SK-N-SH (cell line): ENCODE measurements at regions not wholly inside any gene's neighbourhood (a gene's known extent, or its start where the extent isn't known, plus 50 kb on each side); places are given as distances from the start of the nearest gene placed in this dataset.

ENCODE experiments used
- CTCF ChIA-PET: fragments of 300-600, 350-600 bp; formaldehyde crosslinking; extraction: SDS; loops from one replicate; lab custom pipeline; 2021; lab: Yijun Ruan, JAX
- POLR2A ChIA-PET: fragments of 350-600 bp; sonication (Branson Sonifier 250); formaldehyde crosslinking; extraction: SDS; loops from one replicate; lab custom pipeline; 2020; ENCODE audit warnings: antibody characterized with exemption, inconsistent platforms; lab: Yijun Ruan, JAX
- DNase-seq: peaks from one replicate; pipeline ENCODE4 v3.0.0; 2012
- H2AFZ ChIP-seq: fragments of 200-600 bp; sonication (generic); 2 replicates; pipeline ENCODE4 v1.8.1; 2016; ENCODE audit warnings: antibody characterized with exemption, mild to moderate bottlenecking, low read depth
- H3F3A ChIP-seq: fragments of 200-600 bp; sonication (generic); replicated peaks from 2 replicates; pipeline ENCODE3; 2016; ENCODE audit warnings: antibody characterized with exemption, mild to moderate bottlenecking; ENCODE audit not compliant: insufficient read depth
- H3K27ac ChIP-seq, 2 experiments: fragments of 200-500 bp in 1 of 2; fragments of 200-600 bp in 1 of 2; sonication (Bioruptor generic) in 1 of 2; sonication (generic), shearing (Covaris generic) in 1 of 2; 2 replicates each; pipeline versions ENCODE4 v1.5.1 to v1.6.1; 2014 to 2016; ENCODE audit warnings: low read depth in 2 of 2, inconsistent platforms in 1 of 2, low read length in 1 of 2, mild to moderate bottlenecking in 1 of 2, mixed read lengths in 1 of 2
- H3K27me3 ChIP-seq: fragments of 200-600 bp; sonication (generic), shearing (Covaris generic); 2 replicates; pipeline ENCODE4 v1.6.1; 2016; ENCODE audit warnings: mixed run types; ENCODE audit not compliant: insufficient read depth
- H3K36me3 ChIP-seq, 2 experiments: fragments of 200-500 bp in 1 of 2; fragments of 200-600 bp in 1 of 2; sonication (Bioruptor generic) in 1 of 2; sonication (generic) in 1 of 2; replicated peaks in 1 of 2; 2 replicates each; pipeline versions ENCODE3 to v1.5.1; 2014 to 2016; ENCODE audit warnings: low read length in 1 of 2, mild to moderate bottlenecking in 1 of 2; ENCODE audit not compliant: insufficient read depth in 2 of 2, control insufficient read depth in 1 of 2
- H3K4me1 ChIP-seq, 2 experiments: fragments of 200-500 bp in 1 of 2; fragments of 200-600 bp in 1 of 2; sonication (Bioruptor generic) in 1 of 2; sonication (generic), shearing (Covaris generic) in 1 of 2; 2 replicates each; pipeline versions ENCODE4 v1.5.1 to v1.6.1; 2014 to 2016; ENCODE audit warnings: low read depth in 1 of 2, low read length in 1 of 2, mixed run types in 1 of 2; ENCODE audit not compliant: insufficient read depth in 2 of 2, control insufficient read depth in 1 of 2
- H3K4me2 ChIP-seq: fragments of 200-600 bp; sonication (generic), shearing (Covaris generic); 2 replicates; pipeline ENCODE4 v1.6.1; 2017; ENCODE audit warnings: mixed run types
- H3K4me3 ChIP-seq, 2 experiments: fragments of 200-500 bp in 1 of 2; fragments of 200-600 bp in 1 of 2; sonication (Bioruptor generic) in 1 of 2; sonication (generic), shearing (Covaris generic) in 1 of 2; 2 replicates each; pipeline versions ENCODE4 v1.5.1 to v1.8.1; 2014 to 2016; ENCODE audit warnings: low read depth in 2 of 2, inconsistent platforms in 1 of 2, low read length in 1 of 2, mild to moderate bottlenecking in 1 of 2, mixed read lengths in 1 of 2, moderate library complexity in 1 of 2
- H3K79me2 ChIP-seq: fragments of 200-600 bp; sonication (generic); 2 replicates; pipeline ENCODE4 v1.8.1; 2017; ENCODE audit warnings: mild to moderate bottlenecking; ENCODE audit not compliant: insufficient read depth
- H3K9ac ChIP-seq: fragments of 200-600 bp; sonication (generic); 2 replicates; pipeline ENCODE4 v1.6.1; 2017; ENCODE audit warnings: mixed run types
- H3K9me2 ChIP-seq: fragments of 200-600 bp; sonication (generic); 2 replicates; pipeline ENCODE4 v1.6.1; 2017; ENCODE audit warnings: mixed run types
- H3K9me3 ChIP-seq: fragments of 200-600 bp; sonication (generic); 2 replicates; pipeline ENCODE4 v1.6.1; 2017; ENCODE audit warnings: mixed run types, mild to moderate bottlenecking, moderate library complexity
- H4K20me1 ChIP-seq: fragments of 200-600 bp; sonication (generic); 2 replicates; pipeline ENCODE4 v1.6.1; 2017; ENCODE audit warnings: mild to moderate bottlenecking, mixed run types; ENCODE audit not compliant: insufficient read depth
- CHD2 ChIP-seq: fragments of 150-350 bp; IDR thresholded peaks from 2 replicates; pipeline ENCODE4 v1.6.1; 2018; ENCODE audit warnings: low read length; ENCODE audit not compliant: partially characterized antibody
- ELF1 ChIP-seq: IDR thresholded peaks from 2 replicates; pipeline ENCODE4 v1.4.0; 2012
- FOXM1 ChIP-seq: IDR thresholded peaks from 2 replicates; pipeline ENCODE4 v1.4.0; 2012; ENCODE audit warnings: low read depth, mild to moderate bottlenecking
- GATA2 ChIP-seq: sonication (generic); formaldehyde crosslinking; IDR thresholded peaks from 2 replicates; pipeline ENCODE4 v1.5.0; 2020; ENCODE audit warnings: mild to moderate bottlenecking, missing genetic modification reagents
- JUND ChIP-seq: IDR thresholded peaks from 2 replicates; pipeline ENCODE4 v1.4.0; 2012
- MXI1 ChIP-seq: IDR thresholded peaks from 2 replicates; pipeline ENCODE4 v1.6.1; 2012; ENCODE audit warnings: mild to moderate bottlenecking, low read depth, low read length, improper control_type of control experiment
- NFIC ChIP-seq: IDR thresholded peaks from 2 replicates; pipeline ENCODE4 v1.4.0; 2012; ENCODE audit warnings: borderline replicate concordance
- NRF1 ChIP-seq: IDR thresholded peaks from 2 replicates; pipeline ENCODE4 v1.6.1; 2012; ENCODE audit warnings: low read depth, mild to moderate bottlenecking, low read length
- POLR2AphosphoS5 ChIP-seq: IDR thresholded peaks from 2 replicates; pipeline ENCODE4 v1.6.1; 2012; ENCODE audit warnings: low read depth, low read length
- RAD21 ChIP-seq: IDR thresholded peaks from 2 replicates; pipeline ENCODE4 v1.6.1; 2012; ENCODE audit warnings: mild to moderate bottlenecking, low read length
- SIN3A ChIP-seq: IDR thresholded peaks from 2 replicates; pipeline ENCODE4 v1.6.1; 2012; ENCODE audit warnings: low read depth, mild to moderate bottlenecking, low read length, moderate library complexity, borderline replicate concordance
- TAF1 ChIP-seq: IDR thresholded peaks from 2 replicates; pipeline ENCODE4 v1.6.1; 2012; ENCODE audit warnings: low read depth, mild to moderate bottlenecking, low read length, moderate library complexity, borderline replicate concordance
- TEAD4 ChIP-seq: IDR thresholded peaks from 2 replicates; pipeline ENCODE4 v1.4.0; 2012; ENCODE audit warnings: mild to moderate bottlenecking, borderline replicate concordance; ENCODE audit not compliant: insufficient read depth
- YY1 ChIP-seq: IDR thresholded peaks from 2 replicates; pipeline ENCODE4 v1.4.0; 2012; ENCODE audit warnings: low read depth, mild to moderate bottlenecking
- WGBS: methylation state at CpG from one replicate; pipeline ENCODE4 v1.1.6; 2017; ENCODE audit warnings: low lambda C conversion rate; 5-methylcytosine and 5-hydroxymethylcytosine counted together
- TF ChIP-seq, protein P1 (sequence below): IDR thresholded peaks from 2 replicates; pipeline ENCODE4; 2012
- TF ChIP-seq, protein P2 (sequence below): fragments of 150-350 bp; IDR thresholded peaks from 2 replicates; pipeline ENCODE4 v1.6.1; 2016; ENCODE audit warnings: mild to moderate bottlenecking, low read depth, low read length
- TF ChIP-seq, protein P3 (sequence below): IDR thresholded peaks from 2 replicates; pipeline ENCODE4 v1.4.0; 2012; ENCODE audit warnings: low read depth, borderline replicate concordance
- TF ChIP-seq, protein P4 (sequence below): fragments of 200-600 bp; sonication (generic); IDR thresholded peaks from 2 replicates; pipeline ENCODE4 v1.6.1; 2017; ENCODE audit warnings: antibody characterized with exemption, mild to moderate bottlenecking, moderate library complexity
- TF ChIP-seq, protein P5 (sequence below): IDR thresholded peaks from 2 replicates; pipeline ENCODE4 v1.6.1; 2012; ENCODE audit warnings: mild to moderate bottlenecking, low read depth, low read length, moderate library complexity

DNA sequence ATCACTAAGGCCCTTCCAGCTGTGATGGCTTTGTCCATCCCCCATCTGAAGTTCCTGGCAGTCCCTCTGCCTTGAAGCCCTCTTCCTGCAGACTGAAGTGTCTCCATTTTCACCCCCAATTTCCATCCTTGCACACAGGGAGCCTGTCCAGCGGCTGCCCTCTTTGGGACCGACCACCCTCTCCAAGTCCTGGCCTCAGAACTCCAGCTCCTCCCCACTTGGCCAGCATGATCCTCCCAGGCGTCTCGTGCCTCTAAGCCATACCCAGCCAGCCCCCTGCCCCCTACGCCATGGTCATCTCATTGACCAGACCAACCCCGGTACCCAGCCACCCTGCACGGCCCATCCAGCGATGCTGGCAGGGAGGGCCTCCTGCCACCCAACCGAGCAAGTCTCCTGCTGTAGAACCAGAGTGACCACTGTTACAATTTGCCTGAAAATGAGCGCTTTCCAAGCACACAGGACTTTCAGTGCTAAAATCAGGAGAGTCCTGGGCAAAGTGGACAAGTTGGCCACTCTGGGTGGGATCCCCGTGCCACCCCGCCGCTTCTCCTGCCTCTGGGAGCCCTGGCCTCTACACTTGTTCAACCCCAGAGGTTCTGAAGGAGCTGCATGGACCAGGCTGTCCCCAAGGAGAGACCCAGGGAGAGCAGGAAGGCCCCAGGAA is 362.0 kb downstream of the SEC14L1 start:
- TF ChIP-seq, protein P1, sequence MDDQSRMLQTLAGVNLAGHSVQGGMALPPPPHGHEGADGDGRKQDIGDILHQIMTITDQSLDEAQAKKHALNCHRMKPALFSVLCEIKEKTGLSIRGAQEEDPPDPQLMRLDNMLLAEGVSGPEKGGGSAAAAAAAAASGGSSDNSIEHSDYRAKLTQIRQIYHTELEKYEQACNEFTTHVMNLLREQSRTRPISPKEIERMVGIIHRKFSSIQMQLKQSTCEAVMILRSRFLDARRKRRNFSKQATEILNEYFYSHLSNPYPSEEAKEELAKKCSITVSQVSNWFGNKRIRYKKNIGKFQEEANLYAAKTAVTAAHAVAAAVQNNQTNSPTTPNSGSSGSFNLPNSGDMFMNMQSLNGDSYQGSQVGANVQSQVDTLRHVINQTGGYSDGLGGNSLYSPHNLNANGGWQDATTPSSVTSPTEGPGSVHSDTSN = no peak
- TF ChIP-seq YY1 (no peak), POLR2AphosphoS5 (no peak), GATA2 (CRISPR knock-in tag) (no peak), CHD2 (no peak), NRF1 (no peak), ELF1 (no peak), SIN3A (no peak), RAD21 (no peak), FOXM1 (no peak), JUND (no peak), NFIC (no peak), MXI1 (no peak), TEAD4 (no peak), TAF1 (no peak)
- TF ChIP-seq, protein P2, sequence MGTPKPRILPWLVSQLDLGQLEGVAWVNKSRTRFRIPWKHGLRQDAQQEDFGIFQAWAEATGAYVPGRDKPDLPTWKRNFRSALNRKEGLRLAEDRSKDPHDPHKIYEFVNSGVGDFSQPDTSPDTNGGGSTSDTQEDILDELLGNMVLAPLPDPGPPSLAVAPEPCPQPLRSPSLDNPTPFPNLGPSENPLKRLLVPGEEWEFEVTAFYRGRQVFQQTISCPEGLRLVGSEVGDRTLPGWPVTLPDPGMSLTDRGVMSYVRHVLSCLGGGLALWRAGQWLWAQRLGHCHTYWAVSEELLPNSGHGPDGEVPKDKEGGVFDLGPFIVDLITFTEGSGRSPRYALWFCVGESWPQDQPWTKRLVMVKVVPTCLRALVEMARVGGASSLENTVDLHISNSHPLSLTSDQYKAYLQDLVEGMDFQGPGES = no peak
- TF ChIP-seq, protein P3, sequence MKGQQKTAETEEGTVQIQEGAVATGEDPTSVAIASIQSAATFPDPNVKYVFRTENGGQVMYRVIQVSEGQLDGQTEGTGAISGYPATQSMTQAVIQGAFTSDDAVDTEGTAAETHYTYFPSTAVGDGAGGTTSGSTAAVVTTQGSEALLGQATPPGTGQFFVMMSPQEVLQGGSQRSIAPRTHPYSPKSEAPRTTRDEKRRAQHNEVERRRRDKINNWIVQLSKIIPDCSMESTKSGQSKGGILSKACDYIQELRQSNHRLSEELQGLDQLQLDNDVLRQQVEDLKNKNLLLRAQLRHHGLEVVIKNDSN = no peak
- TF ChIP-seq, protein P4, sequence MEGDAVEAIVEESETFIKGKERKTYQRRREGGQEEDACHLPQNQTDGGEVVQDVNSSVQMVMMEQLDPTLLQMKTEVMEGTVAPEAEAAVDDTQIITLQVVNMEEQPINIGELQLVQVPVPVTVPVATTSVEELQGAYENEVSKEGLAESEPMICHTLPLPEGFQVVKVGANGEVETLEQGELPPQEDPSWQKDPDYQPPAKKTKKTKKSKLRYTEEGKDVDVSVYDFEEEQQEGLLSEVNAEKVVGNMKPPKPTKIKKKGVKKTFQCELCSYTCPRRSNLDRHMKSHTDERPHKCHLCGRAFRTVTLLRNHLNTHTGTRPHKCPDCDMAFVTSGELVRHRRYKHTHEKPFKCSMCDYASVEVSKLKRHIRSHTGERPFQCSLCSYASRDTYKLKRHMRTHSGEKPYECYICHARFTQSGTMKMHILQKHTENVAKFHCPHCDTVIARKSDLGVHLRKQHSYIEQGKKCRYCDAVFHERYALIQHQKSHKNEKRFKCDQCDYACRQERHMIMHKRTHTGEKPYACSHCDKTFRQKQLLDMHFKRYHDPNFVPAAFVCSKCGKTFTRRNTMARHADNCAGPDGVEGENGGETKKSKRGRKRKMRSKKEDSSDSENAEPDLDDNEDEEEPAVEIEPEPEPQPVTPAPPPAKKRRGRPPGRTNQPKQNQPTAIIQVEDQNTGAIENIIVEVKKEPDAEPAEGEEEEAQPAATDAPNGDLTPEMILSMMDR = no peak
- TF ChIP-seq, protein P5, sequence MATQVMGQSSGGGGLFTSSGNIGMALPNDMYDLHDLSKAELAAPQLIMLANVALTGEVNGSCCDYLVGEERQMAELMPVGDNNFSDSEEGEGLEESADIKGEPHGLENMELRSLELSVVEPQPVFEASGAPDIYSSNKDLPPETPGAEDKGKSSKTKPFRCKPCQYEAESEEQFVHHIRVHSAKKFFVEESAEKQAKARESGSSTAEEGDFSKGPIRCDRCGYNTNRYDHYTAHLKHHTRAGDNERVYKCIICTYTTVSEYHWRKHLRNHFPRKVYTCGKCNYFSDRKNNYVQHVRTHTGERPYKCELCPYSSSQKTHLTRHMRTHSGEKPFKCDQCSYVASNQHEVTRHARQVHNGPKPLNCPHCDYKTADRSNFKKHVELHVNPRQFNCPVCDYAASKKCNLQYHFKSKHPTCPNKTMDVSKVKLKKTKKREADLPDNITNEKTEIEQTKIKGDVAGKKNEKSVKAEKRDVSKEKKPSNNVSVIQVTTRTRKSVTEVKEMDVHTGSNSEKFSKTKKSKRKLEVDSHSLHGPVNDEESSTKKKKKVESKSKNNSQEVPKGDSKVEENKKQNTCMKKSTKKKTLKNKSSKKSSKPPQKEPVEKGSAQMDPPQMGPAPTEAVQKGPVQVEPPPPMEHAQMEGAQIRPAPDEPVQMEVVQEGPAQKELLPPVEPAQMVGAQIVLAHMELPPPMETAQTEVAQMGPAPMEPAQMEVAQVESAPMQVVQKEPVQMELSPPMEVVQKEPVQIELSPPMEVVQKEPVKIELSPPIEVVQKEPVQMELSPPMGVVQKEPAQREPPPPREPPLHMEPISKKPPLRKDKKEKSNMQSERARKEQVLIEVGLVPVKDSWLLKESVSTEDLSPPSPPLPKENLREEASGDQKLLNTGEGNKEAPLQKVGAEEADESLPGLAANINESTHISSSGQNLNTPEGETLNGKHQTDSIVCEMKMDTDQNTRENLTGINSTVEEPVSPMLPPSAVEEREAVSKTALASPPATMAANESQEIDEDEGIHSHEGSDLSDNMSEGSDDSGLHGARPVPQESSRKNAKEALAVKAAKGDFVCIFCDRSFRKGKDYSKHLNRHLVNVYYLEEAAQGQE = no peak
- Histone ChIP-seq H2AFZ (no peak overlapping the region), H3K4me1 (peaks cover 0 to 9% of the 10 kb centered on the region in 2 experiments; a peak in 1 of 4 replicates), H4K20me1 (no peaks in the 10 kb centered on the region), H3K9ac (no peak overlapping the region), H3F3A (peaks cover 5% of the 10 kb centered on the region), H3K27me3 (no peaks in the 10 kb centered on the region), H3K9me3 (no peaks in the 10 kb centered on the region), H3K79me2 (no peaks in the 10 kb centered on the region), H3K27ac (no peak overlapping the region; a peak in 1 of 4 replicates), H3K4me2 (no peak overlapping the region), H3K4me3 (no peak overlapping the region), H3K9me2 (no peaks in the 10 kb centered on the region), H3K36me3 (peaks cover 11 to 13% of the 10 kb centered on the region in 2 experiments)
- DNase-seq = peak; percentile 44
- 90% methylated on average over 13 of the region's 13 CpGs for WGBS
- POLR2A ChIA-PET = no interaction called here
- CTCF ChIA-PET = interaction anchor here (0.9 to 21.9 kb wide), 5 partner anchors 8 to 172 kb away, joined by 3 to 566 read pairs (median 5); no protein-coding TSS in a partner anchor
